Medulla oblongata (tissue), 1 donor: ENCODE measurements at regions not wholly inside any gene's neighbourhood (a gene's known extent, or its start where the extent isn't known, plus 50 kb on each side); places are given as distances from the start of the nearest gene placed in this dataset.
"Not testable (repeated sequence)": the region's sequence is repeated elsewhere in the genome, so short reads cannot be mapped to it uniquely, and the experiment has no call there.

ENCODE experiments used
- DNase-seq: peaks from one replicate; pipeline ENCODE4 v3.0.0-alpha.2; 2015; ENCODE audit errors: extremely low spot score

DNA sequence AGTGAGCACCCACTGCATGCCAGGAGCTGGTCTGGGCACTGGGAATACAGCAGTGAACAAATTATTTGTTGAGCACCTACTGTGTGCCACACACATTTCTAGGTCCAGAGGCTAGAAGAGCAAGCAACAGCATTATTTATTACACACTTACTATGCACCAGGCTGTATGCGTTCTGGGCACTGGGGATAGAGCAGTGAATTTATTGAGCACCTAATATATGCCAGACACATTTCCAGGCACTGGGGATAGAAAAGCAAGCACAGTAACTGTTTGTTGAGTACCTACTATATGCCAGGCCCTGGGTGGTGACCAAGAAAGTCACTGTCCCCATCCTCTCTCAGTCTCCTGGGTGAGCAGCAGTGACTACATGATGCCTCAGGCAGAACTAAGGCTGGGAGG lies 107.5 kb upstream of the NCOR2 start:
- DNase-seq, result no peak

DNA sequence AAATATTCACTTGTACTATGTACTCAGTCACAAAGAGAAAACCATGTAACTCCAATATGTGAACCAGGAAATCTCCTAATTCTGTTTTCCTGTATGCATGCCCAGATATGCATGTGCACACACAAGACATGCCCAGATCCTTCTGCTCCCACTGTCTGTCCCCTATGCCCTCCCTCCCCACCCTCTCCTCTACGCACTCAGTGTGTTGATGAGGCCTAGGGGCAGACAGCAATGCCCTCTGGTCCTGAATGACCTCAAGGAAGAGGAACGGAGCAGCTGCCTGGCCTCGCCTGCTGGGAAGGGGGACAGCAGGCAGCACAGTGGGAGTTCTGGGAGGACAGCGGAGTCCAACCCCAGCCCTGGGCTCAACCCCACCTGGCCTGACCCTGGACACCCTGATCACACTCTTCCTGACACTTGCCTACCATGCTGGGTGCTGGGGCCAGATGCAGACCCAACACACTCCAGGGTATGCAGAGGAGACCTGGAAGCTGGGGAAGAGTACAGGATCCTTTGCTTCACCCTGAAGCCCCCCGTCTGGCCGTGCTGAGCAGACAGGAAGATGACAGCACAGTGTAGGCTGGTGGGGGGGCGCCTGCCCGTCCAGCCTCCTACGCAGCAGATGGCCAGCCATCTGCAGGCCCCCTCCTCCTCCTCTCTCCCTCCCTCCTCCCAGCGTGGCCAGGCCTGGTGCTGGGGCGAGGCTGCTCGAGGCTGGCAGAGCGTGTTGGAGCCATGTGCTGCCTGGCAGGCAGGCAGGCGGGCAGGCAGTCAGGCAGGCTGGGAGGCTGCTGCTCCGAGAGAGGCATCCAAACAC lies 106.6 kb upstream of the NCOR2 start:
- DNase-seq, result peak; percentile 89

DNA sequence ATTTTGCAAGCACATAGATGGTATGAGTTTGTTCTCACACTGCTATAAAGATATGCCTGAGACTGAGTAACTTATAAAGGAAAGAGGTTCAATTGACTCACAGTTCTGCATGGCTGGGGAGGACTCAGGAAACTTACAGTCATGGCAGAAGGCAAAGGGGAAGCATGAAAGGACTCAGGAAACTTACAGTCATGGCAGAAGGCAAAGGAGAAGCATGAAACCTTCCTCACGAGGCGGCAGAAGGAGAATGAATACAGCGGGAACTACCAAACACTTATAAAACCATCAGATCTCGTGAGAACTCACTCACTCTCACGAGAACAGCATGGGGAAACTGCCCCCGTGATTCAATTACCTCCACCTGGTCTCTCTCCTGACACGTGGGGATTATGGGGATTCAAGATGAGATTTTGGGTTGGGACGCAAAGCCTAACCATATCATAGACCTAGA lies 101.9 kb upstream of the NCOR2 start:
- not testable (repeated sequence) for DNase-seq

DNA sequence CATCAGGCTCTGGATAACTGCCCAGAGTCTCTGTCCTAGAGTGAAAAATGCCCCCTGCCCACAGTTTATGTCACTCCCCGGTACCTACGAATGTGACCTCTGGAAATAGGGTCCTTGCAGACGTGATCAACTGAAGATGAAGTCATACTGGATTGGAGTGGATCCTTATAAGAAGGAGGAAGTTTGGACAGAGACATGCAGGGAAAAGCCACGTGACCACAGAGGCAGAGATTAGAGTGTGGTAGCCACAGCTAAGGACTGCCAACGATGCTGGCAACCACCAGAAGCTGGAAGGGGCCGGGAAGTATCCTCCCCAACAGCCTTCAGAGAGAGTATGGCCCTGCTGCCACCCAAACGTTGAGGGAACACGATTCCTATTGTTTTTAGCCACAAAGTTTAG lies 101.2 kb upstream of the NCOR2 start:
- no peak for DNase-seq

DNA sequence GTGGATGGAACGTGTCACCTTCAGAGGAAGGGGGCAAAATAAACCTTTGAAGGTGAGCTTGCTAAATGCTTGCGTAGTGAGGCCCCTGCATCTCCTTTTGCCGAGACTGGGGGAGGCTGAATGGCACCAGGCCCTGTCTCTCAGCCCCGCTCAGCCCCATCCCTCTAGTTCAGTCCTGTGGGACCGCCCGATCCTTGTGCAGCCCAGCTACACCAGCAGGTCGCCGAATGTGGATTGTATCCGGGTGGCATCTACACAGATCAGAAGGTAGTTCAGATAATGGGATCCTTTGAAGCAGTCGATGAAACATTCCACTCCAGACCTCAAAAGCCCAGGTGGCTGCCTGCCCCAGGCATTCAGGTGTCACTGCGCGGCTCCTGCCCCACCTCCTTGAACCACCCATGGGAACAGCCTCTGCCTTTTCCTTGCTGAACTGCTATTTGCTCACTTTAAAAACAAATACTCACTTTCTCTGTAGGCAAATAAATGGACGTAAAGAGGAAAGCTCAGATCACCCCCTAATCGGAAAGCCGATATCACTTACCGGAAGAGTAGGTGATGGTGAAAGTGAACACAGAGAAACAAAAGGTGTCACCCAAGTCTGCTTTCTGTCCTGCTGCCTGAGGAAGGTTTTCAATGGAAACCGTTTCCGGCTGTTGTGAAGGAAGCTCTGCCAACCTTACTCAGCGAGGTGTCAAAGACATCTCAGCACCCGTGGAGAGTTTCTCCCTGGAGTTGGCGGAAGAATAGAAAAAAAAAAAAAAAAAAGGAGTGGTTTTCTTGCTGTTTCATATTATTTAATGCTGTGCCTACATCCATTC lies 100.3 kb upstream of the NCOR2 start:
- no peak for DNase-seq

DNA sequence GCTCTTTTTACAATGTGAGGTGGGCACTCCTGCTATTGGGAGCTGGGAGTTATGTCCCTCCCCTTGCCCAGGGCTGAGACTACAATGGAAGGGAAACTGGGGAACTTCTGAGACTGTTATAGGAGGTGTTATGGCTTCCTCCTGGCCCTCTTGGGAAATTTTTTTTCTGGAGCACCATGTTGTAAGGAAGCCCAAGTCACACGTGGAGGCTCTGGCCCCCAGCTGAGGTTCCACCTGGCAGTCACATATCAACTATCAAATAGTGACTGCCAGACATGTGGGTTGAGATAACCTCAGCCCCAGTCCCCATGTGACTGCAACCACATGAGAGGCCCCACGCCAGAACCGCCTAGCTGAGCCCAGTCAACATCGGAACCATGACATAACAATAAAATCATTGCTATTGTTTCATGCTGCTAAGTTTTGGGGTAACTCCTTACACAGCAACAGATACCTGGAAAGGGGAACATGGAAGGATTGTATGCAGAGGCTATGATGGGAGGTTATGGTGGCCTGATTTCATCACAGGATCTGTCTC lies 99.4 kb upstream of the NCOR2 start:
- no peak for DNase-seq

DNA sequence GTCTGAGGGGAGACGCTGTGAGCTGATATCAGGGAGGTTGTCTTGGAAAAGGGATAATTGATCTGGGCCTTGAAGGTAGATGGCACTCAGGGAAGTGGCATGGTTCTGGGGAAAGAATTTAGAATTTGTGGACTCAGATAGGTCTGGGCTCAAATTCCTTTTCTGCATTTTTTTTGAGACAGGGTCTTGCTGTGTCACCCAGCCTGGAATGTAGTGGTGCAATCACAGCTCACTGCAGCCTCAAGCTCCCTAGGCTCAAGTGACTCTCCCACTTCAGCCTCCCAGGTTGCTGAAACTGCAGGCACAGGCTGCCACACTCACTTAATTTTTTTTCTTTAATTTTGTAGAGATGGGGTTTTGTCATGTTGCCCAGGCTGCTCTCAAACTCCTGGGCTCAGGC lies 98.1 kb upstream of the NCOR2 start:
- no peak for DNase-seq

DNA sequence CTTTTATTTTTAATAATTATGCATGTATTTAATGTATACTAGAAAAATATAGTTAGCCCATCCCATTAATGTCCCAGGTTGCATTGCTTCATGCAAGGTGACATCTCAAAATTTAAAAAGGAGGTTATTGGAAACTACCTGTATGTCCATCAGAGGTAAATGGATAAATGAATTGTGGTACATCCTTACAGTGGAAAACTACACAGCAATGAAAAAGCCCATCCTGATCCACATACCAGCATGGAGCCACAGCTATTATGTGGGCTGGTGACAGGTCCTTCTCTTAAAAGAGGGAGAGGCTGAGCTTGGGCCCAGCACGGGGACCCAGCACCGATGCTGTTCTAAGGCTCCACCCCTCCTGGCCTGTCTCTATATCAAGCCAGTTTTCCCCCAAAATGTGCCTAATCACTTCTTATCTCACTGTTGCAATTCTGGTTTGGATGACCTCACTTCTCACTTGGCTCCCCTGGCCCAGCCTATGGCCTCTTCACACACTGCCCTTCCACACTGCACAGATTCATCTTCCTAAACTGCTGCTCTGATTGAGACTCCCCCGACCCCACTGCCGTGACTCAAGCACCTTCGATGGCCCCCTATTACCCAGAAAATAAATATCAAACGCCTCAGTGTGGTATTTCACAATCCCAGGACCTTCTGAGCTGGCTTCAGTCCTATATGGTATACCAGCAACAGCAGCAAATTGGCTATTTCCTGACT lies 97.1 kb upstream of the NCOR2 start:
- no peak for DNase-seq

DNA sequence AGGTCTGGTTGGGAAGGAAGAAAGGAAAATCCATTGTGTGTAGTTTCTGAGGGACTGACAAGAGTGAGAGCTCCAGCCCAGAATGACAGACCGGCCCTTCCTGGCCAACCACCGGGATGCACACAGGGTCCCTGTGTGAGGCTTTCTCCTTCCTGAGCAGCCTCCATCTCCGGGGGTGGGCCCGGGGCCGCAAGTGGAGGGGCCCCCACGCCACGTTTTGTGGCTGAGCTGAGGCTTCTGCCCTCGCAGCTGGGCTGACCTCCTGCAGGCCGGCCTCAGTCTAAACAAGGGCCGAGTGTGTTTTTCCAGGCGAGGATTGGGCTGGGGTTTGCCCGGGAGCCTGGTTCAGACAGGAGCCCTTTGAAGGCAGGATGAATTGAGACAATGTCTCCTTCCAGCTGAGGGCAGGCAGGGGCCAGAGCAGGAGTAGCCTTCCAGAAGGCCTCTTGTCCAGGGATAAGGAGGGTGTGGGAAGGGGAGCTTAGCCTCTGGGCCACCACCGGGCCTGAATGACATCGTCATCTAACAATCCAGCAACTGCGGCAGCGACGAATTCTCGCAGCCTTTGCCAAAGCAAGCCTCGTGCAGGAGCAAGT lies 96.5 kb upstream of the NCOR2 start:
- DNase-seq, result peak; percentile 84

DNA sequence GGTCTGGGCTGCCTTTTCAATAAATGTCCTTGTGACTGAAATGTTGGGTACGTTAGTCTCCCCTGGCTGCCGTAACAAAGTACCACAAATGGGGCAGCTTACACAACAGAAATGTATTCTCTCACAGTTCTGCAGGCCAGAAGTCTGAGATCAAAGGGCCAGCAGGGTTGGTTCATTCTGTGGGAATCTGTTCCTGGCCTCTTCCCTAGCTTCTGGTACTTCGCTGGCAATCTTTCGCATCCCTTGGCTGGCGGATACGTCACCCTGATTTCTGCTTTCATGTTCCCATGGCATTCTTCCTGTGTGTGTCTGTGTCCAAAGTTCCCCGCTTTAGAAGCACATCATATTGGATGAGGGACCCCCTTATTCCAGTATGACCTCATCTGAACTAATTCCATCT lies 95.8 kb upstream of the NCOR2 start:
- DNase-seq, result peak; percentile 43

DNA sequence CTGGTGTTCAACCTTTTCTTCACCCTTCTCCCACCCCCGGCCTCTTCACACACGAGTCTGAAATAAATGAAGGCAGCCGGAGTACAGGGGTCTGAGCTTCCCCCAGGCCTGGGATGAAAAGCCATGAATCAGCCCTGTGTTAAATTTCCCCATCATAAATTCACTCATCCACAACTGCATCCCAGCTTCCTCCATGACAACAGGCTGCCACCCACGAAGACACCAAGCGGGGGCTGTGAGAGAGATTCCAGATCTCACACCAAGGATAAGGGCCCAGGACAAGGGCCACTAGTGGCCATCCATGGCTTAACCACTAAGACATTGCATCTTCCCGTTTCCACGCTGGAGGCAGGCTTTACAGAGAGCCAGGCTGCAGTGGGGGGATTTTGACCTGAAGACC lies 93.9 kb upstream of the NCOR2 start:
- peak; percentile 58 for DNase-seq

DNA sequence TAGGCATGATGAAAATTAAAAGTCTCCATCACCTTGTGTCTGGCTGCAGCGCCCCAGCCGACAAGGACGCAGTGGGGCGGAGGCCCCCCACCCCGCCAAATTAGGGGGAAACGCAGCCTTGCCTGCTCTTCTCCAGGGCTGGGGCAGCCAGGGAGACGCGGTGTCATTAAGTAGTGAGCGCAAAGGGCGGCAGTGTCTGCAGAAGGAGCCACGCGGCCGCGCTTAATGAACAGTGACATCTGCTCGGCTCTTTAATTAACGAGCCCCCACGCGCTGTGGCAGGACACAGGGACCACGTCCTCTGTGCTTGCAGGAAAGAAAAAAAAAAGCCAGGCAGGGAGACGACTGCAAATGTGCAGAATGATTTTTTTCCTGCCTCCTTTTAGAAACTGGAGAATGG lies 93.4 kb upstream of the NCOR2 start:
- peak; percentile 38 for DNase-seq

DNA sequence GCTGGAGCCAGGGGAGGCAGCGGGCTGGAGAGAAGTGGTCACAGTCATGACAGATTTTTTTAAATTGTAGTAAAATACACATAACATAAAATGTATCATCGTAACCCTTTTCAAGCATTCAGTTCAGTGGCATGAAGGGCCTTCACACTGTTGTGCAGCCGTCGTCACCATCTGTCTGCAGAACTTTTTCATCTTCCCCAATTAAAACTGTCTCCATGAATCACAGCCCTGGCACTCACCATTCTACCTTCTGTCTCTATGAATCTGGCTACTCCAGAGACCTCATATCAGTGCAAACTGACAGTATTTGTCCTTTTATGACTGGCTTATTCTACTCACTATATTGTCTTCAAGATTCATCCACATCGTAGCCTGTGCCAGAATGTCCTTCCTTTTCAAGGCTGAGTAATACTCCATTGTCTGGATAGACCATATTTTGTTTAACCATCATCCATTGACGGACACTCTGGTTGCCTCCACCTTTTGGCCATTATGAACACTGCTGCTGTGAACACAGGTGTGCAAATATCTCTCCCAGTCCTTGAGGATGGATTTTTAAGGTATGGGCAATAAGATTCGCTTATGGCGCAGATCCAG lies 91.5 kb upstream of the NCOR2 start:
- DNase-seq, result no peak

DNA sequence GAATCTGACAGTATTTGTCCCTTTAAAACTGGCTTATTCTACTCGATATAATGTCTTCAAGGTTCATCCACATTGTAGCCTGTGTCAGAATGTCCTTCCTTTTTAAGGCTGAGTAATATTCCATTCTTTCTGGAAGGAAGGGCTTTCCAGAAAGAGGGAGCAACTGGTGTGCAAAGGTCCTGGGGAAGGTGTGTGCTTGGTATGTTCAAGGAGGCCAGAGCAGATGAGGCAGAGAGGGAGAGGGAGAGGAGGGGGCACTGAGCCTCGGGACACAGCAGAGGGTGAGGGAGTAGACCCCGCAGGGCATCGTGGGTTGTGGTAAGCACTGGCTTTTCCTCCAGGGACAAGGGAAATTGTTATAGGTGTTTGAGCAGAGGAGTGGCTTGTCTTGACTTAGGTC lies 90.9 kb upstream of the NCOR2 start:
- no peak for DNase-seq

DNA sequence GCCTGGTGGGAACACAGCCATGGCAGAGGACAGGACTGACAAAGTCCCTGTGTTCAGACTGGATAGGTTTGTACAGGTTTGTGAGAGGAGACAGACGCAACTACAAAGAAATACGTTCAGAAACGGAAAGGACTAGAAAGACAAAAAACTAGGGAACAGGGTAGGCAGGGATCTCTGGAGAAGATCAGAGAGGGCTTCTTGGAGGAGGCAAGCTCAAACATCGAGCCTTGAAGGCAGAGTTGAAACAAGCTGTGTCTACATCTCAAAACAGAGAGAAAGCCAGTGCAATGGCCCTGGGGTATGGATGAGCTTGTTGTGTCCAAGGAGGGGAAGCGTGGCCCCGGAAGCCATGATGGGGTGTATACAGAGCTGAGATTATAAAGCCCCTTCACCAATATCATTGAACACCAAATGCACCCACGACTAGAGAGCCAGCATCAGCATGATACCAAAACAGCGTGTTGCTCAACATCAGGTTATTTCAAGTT lies 89.6 kb upstream of the NCOR2 start:
- no peak for DNase-seq

DNA sequence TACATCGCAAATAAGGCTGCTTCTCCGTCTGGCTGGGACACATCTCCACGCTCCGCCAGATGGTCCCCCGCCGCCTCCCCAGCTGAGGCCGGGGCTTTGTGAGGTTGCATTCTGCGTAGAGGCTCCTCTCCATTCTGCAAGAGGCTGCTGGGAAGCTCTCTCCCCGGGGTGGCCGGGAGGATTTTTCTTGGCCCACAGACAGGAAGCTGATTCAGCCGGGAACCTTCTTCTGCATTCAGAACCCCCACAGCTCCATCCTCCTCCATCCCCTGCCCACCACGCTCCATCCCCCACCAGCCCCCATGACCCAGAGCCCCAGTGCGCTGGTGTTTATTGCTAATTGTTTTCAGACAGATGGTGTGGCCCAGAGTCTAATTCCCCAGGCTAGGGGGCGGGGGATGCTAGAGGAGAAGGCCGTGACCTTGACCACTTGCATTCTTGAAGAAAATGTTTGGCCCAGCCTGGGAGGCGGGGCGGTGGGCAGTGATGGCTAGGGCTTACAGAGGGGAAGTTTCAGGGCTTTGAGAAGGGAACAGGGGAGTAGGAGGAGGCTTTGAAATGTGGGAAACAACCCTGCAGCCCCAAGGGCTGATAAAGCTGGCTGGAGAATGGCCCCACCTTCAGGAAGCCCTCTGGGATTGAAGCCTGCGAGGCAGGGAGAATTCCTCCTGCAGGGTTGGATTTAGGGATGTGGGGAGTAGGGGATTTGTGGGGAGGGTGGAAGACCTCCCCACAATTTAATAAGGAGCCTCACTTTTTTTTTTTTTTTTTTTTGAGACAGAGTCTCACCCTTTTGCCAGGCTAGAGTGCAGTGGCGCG lies 88.5 kb upstream of the NCOR2 start:
- peak; percentile 76 for DNase-seq

DNA sequence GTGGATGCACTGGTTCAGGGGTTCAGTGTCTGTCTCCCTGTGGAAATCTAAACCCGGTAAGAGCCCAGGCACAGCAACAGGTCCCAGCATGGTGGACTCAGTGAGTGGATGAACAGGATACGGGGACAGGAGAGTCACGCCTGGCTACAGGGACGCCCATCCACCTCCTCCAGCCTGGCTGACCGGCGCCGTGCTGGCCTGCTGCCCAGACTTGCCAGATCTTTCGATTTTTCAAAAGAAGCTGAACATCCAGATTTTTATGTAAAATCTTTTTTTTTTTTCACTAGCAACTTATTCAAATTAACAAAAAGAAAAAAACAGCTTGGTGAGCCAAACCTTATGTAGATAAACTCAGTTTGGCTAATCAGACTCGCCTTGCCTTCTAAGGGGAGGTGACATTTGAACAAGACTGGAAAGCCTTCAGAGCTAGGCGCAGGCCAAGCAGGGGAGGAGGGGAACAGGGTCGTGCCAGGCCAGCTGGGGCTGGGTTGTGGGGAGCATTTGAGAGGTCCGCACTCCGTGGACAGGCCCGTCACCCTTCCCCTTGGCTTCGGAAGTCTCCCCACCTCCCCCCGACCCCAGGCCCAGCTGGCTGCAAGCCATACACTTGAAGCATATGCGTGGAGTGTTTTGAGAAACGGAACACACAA lies 87.8 kb upstream of the NCOR2 start:
- peak; percentile 79 for DNase-seq

DNA sequence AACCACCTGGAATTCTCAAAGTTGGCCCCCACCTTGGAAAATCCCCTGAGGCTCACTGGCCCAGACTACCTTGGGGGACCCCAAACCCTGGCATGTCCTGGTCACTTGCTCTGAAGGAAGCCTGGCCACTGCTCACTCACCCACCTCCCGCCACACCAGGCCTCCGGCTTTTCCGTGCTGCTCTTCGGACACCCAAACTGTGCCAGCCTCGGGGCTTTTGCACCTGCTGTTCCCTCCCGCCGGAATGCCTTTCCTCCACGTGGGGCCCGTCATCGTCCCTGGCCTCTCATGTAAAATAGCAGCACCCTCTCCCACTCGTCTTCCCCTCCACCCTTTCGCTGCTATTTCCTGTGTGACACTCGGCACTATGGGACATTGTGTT lies 87.2 kb upstream of the NCOR2 start:
- DNase-seq, result no peak

DNA sequence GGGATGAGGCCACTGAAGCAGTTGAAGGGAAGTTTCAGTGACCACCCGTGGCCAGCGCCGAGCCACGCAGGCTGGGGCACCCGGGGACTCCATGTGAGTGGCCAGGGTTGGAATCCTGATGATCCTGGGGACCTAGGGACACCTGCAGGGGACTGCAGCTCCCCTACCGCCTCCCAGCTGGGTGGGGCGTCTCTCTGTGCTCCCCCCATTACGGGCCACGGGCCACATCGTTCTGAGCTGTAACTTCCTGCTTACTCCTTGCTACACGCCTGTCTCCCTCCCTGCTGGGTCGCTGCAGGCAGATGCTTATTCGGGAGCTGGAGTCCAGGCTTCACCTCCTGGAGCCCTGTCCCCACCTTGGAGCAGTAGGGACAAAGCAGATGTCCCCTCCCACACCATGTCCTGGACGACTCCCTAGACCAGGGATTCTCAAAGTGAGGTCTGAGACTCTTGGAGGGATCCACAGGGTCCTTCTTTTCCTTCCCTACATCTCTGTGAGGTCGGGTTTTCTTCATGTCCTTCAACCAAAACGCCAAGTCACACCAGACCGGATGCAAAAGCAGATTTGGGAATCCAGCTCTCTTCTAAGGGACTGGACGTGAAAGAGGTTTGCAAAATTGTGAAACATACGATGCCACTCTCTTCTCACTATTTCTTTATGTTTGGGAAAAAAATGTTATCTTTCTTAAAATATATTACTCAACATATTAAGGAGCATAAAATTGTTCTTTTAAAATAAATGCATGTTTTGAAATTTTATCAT lies 85.9 kb upstream of the NCOR2 start:
- no peak for DNase-seq
